ENCODE measurements at regions not wholly inside any gene's neighbourhood (a gene's known extent, or its start where the extent isn't known, plus 50 kb on each side); places are given as distances from the start of the nearest gene placed in this dataset.

DNA sequence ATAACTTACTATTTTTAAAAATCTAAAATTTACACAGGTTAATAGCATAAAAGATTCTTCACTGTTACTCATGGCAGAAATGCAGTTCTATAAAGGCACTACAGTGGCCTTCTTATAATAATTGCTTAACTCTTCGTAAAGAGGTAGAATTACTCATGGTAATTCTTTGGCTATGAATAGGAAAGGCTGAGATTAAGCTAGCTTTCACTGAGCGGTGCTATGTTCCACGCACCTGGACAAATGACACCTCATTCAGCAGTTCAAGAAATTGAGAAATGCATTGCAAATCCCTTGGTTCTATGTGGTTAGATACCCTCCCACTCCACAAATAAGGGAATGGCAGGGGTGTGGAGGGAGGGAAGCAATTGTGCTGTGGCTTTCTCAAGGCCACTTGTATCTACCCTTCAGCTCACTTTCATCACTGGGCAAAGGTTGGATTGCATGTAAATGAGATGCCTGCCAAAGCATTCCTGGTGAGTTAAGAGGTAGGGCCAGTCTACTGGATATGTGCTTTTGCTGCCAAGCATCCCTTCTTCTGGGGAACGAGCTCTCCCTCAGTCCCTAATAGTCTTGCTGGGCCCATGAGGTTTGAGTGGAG, 210.9 kb downstream of the TEX36 start:
- no peak overlapping the region for H3K4me3 ChIP-seq (ENCODE audit: low read depth, low read length)
- no peak for DNase-seq (ENCODE audit: low read depth)
- TF ChIP-seq, protein P1, sequence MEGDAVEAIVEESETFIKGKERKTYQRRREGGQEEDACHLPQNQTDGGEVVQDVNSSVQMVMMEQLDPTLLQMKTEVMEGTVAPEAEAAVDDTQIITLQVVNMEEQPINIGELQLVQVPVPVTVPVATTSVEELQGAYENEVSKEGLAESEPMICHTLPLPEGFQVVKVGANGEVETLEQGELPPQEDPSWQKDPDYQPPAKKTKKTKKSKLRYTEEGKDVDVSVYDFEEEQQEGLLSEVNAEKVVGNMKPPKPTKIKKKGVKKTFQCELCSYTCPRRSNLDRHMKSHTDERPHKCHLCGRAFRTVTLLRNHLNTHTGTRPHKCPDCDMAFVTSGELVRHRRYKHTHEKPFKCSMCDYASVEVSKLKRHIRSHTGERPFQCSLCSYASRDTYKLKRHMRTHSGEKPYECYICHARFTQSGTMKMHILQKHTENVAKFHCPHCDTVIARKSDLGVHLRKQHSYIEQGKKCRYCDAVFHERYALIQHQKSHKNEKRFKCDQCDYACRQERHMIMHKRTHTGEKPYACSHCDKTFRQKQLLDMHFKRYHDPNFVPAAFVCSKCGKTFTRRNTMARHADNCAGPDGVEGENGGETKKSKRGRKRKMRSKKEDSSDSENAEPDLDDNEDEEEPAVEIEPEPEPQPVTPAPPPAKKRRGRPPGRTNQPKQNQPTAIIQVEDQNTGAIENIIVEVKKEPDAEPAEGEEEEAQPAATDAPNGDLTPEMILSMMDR (IDR thresholded peaks at IDR 0.05; ENCODE audit: insufficient read depth, low read length): no peak

DNA sequence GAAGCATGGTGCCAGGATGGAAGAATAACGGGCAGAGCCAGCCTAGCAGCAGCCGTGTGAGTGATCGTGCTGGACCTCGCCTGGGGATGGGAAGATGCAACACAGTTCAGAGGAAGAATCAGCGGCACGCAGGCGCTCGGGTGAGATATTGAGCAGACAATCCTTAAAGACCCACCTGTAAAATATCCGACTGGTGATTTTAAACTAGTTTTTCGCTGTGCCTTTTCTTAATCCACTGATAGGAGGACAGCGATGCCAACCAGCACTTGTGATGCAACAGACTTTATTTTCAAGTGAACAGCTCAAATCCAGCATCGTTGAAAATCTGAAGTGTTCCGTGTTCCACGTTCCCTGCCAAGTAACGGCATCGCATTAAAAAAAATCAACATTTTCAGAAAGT, 214.7 kb downstream of the TEX36 start:
- H3K4me3 ChIP-seq (ENCODE audit: low read depth, low read length): no peak overlapping the region
- TF ChIP-seq, protein P1 (IDR thresholded peaks at IDR 0.05; ENCODE audit: insufficient read depth, low read length): no peak
- no peak for DNase-seq (ENCODE audit: low read depth)

DNA sequence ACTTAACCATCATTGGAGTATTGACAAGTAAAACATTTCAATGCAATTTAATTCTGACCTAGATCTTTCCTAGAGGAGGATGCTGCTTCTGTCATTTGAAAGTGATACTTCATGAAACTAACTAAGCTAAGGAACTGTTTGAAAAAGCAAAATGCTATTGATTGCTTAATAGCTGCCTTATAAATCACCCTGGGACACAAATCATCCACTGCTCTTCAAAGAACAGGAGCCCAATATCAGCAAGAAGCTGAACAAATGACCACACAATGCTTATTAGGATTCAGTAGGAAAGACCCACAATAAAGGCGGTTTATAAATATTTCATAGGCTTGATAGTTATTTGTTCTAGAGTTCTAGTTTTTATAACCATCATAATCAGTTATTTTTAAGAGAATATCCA, 216.3 kb downstream of the TEX36 start:
- H3K4me3 ChIP-seq (ENCODE audit: low read depth, low read length): no peak overlapping the region
- DNase-seq (ENCODE audit: low read depth): no peak
- TF ChIP-seq, protein P1 (IDR thresholded peaks at IDR 0.05; ENCODE audit: insufficient read depth, low read length): no peak

DNA sequence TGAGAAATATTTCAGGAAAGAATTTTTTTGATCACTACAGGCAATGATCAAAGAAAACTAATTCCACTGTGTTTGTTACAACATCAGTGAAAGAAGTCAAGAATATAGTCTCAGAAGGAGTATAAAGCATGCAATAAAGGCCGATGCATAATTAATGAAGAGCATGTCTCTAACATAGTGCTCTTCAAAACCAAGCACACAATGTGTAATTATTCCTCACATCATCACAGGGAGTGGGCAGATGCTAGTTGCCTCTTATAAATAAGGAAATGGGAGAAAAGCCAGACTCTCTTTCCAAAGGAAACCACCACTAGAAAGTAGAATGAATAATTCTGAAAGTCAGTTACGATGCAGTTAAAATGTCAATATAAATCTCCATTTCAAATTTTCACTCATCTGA, 220.1 kb downstream of the TEX36 start:
- no peak for DNase-seq (ENCODE audit: low read depth)
- TF ChIP-seq, protein P1 (IDR thresholded peaks at IDR 0.05; ENCODE audit: insufficient read depth, low read length): no peak
- H3K4me3 ChIP-seq (ENCODE audit: low read depth, low read length): no peak overlapping the region

DNA sequence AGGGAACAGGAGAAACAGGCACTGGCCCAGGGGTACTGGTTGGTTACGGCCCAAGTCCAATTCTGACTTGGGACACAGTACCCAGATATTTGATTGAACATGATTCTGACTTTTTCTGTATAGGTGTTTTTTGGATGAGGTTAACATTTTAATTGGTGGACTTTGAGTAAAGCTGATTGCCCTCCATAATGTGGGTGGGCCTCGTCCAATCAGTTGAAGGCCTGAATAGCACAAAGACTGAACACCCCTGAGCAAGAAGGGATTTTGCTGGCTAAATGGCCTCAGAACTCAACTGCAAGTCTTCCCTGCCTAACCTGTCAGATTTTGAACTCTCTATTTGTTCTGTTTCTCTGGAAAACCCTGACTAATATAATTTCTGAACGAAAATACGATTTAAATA, 222.6 kb downstream of the TEX36 start:
- TF ChIP-seq, protein P1 (IDR thresholded peaks at IDR 0.05; ENCODE audit: insufficient read depth, low read length): no peak
- DNase-seq (ENCODE audit: low read depth): no peak

DNA sequence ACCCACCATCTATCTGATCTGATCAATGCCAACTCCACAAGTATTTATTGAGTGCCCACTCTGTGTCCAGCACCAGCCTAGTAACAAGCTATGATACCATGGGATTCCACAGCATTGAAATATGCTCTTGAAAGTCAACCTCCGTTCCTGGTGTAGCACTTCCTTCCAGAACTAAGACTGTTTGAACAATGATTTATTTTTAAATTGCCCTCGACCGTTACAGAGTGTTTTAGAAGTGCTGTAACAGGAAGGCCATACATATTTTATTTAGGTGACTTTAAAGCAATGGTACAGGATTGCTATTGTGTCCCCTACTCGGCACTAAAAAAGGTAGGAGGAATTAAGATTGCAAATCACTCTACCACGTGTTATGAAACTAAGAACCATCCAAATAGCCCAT, 225.6 kb downstream of the TEX36 start:
- TF ChIP-seq, protein P1 (IDR thresholded peaks at IDR 0.05; ENCODE audit: insufficient read depth, low read length): no peak
- H3K4me3 ChIP-seq (ENCODE audit: low read depth, low read length): no peak overlapping the region
- DNase-seq (ENCODE audit: low read depth): no peak

More for the DNA sequence above, 222.6 kb downstream of the TEX36 start:
- no peak overlapping the region for H3K4me3 ChIP-seq (ENCODE audit: low read depth, low read length)

DNA sequence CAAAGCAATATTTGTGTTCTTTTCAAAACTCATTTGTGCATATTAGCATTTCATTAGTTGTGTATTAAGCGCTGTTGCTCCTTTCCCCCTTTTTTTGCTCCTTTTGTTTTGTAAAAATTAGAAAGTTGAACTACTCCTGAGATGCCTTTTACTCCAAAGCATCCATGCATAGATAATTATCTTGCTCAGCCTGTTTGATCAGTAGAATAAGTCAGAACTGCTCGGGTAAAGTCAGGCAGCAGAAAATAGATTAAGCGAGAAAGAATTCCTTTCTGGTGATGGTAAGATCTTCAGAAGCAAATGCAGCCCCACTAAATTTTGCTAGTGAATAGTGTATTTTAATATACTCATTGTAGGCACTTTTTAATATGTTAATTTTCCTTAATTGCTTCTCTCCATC, 227.1 kb downstream of the TEX36 start:
- DNase-seq (ENCODE audit: low read depth): no peak
- H3K4me3 ChIP-seq (ENCODE audit: low read depth, low read length): no peak overlapping the region
- TF ChIP-seq, protein P1 (IDR thresholded peaks at IDR 0.05; ENCODE audit: insufficient read depth, low read length): no peak

Data from fibroblast of the aortic adventitia (primary cell).